ENCODE measurements at regions not wholly inside any gene's neighbourhood (a gene's known extent, or its start where the extent isn't known, plus 50 kb on each side); places are given as distances from the start of the nearest gene placed in this dataset.

DNA sequence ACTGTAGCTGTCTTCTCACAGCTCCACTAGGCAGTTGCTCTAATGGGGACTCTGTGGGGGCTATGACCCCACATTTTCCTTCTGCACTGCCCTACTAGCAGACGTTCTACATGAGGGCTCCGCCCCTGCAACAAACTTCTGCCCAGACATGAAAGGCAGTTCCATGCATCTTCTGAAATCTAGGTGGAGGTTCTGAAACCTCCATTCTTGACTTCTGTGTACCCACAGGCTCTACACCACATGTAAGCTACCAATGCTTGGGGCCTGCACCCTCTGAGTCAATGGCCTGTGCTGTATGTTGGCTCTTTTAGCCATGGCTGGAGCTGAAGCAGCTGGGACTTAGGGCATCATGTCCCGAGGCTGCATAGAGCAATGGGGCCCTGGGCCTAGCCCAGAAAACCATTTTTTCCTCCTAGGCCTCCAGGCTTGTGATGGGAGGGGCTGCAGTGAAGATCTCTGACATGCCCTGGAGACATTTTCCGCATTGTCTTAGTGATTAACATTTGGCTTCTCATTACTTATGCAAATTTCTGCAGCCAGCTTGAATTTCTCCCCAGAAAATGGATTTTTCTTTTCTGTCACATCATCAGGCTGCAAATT, 123.0 kb downstream of the MYCN start:
- no peak for ATAC-seq
- no peaks in the 10 kb centered on the region for H3K4me1 Mint-ChIP-seq (ENCODE audit: low read depth in 2 of 2)
- H3K36me3 Mint-ChIP-seq = peaks cover 7% of the 10 kb centered on the region
- no peak for DNase-seq (ENCODE audit: low spot score)
- H3K9me3 Mint-ChIP-seq = no peaks in the 10 kb centered on the region
- peaks cover 0 to 2% of the 10 kb centered on the region in 2 donors for H3K27me3 Mint-ChIP-seq
- H3K4me3 Mint-ChIP-seq = no peak overlapping the region
- no peak overlapping the region for H3K27ac Mint-ChIP-seq

GRCh38 chr2:16062471-16063250, 122.3 kb downstream of the MYCN start:
- Mint-ChIP-seq H3K9me3 (no peaks in the 10 kb centered on the region), H3K27me3 (peaks cover 0 to 2% of the 10 kb centered on the region in 2 donors), H3K4me3 (no peak overlapping the region), H3K36me3 (peaks cover 7% of the 10 kb centered on the region), H3K27ac (no peak overlapping the region), H3K4me1 (ENCODE audit: low read depth in 2 of 2) (no peaks in the 10 kb centered on the region)
- no peak for ATAC-seq
- DNase-seq (ENCODE audit: low spot score) = no peak

DNA sequence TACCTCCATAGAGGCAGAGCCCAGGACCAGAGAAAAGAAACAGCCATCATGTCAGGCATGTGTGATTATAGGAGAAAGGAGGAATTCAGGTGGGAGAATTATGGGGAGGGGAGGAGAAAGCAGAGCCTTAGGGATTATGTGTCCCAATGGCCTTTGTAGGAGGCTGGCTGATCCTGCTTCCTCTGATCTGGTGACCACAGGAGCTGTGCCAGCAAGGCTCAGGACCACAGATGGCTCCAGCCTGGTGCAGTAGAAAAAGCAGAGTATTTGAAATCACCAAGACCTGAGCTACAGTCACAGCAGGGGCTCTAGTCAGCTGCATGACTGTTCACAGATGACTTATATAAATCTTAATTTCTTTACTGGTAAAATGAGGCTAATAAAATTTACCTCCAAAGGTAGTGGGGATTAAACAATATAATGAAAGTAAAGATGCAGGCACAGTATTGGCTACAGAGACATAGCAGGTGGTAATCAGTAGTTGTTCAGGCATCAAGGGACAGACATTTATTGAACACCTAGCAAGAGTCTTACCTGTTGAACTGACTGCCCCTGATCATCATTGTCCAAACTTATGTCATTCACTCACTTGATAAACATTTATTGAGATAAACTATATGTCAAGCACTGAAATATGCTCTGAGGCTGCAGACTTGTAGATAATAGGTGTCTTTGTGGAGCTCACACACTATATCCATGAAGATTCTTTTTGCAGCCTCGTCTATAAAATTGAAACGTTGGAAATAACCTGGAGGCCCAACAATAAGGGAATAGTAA, 121.3 kb downstream of the MYCN start:
- H3K27ac Mint-ChIP-seq = no peak overlapping the region
- no peak for DNase-seq (ENCODE audit: low spot score)
- no peak overlapping the region for H3K4me3 Mint-ChIP-seq
- H3K9me3 Mint-ChIP-seq = no peaks in the 10 kb centered on the region
- peaks cover 0 to 3% of the 10 kb centered on the region in 2 donors for H3K4me1 Mint-ChIP-seq (ENCODE audit: low read depth in 2 of 2)
- peaks cover 7% of the 10 kb centered on the region for H3K36me3 Mint-ChIP-seq
- peaks cover 0 to 5% of the 10 kb centered on the region in 2 donors for H3K27me3 Mint-ChIP-seq
- no peak for ATAC-seq

GRCh38 chr2:16060936-16061338, 120.6 kb downstream of the MYCN start:
- H3K27me3 Mint-ChIP-seq = peaks cover 0 to 5% of the 10 kb centered on the region in 2 donors
- H3K4me1 Mint-ChIP-seq (ENCODE audit: low read depth in 2 of 2) = peaks cover 0 to 3% of the 10 kb centered on the region in 2 donors
- H3K4me3 Mint-ChIP-seq = no peak overlapping the region
- H3K9me3 Mint-ChIP-seq = no peaks in the 10 kb centered on the region
- no peak for ATAC-seq
- H3K36me3 Mint-ChIP-seq = peaks cover 7% of the 10 kb centered on the region
- DNase-seq (ENCODE audit: low spot score) = no peak
- no peak overlapping the region for H3K27ac Mint-ChIP-seq

DNA sequence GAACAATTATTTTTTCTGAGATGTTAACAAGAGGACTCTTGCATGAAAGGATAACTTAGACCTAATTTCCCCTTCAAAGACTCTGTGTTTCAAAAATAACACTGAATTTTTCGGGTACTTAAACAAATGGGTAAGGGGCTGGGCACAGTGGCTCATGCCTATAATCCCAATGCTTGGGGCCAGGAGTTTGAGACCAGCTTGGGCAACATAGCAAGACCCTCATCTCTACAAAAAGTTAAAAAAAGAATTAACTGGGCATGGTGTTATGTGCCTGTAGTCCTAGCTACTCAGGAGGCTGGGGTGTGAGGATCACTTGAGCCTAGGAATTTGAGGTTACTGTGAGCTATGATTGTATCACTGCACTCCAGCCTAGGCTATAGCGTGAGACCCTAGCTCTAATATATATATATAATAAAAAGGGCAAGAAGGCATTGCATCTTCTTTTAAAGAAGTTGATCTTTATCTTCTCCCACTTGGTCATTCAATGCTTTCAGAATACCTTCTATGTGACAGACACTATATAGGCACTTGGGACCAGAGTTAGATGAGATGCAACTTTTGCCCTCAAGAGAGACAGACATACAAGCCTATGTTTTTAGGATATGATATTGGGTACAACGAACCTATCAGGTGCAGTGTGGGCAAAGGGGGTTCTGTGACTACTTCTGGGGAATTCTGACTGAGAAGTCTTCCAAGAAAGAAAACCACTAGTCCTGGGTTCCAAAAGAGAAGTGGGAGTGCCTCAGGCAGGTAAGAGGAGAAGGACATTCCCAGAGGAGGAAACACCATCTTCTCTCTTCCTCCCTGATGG, 120.0 kb downstream of the MYCN start:
- Mint-ChIP-seq H3K4me3 (no peak overlapping the region), H3K4me1 (ENCODE audit: low read depth in 2 of 2) (peaks cover 0 to 3% of the 10 kb centered on the region in 2 donors), H3K27me3 (peaks cover 0 to 5% of the 10 kb centered on the region in 2 donors), H3K27ac (no peak overlapping the region), H3K36me3 (peaks cover 7% of the 10 kb centered on the region), H3K9me3 (no peaks in the 10 kb centered on the region)
- ATAC-seq (no peak), DNase-seq (ENCODE audit: low spot score) (no peak)

- Mint-ChIP-seq H3K36me3 (peaks cover 7% of the 10 kb centered on the region), H3K9me3 (no peaks in the 10 kb centered on the region), H3K4me3 (no peak overlapping the region)
Measured at GRCh38 chr2:16059393-16060016, 119.2 kb downstream of the MYCN start.

DNA sequence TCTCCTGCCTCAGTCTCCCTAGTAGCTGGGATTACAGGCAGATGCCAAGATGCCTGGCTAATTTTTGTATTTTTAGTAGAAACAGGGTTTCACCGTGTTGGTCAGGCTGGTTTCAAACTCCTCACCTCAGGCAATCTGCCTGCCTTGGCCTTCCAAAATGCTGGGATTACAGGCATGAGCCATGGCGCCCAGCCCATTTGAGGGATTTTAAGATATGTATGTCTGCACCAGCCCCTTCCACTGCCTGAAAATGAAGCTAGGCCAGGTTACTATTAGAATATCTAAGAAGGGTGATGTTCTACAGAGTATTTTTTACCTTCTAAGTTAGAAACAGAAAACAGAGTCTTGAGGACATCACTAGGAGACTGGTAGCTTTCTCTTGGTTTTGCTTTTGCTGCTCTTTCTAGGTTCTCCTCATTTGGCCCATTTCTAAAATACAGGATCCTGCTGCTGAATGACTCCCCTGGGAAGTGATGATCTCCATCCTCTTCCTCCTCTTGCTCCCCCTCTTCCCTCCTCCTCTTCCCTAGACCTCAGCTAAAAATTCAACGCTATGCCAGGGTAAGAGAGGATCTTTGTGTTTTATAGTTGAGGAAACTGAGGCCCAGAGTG, 118.5 kb downstream of the MYCN start:
- no peak for ATAC-seq
- no peak for DNase-seq (ENCODE audit: low spot score)
- peaks cover 0 to 5% of the 10 kb centered on the region in 2 donors for H3K27me3 Mint-ChIP-seq
- H3K4me3 Mint-ChIP-seq = no peak overlapping the region
- H3K27ac Mint-ChIP-seq = no peak overlapping the region
- H3K36me3 Mint-ChIP-seq = peaks cover 3% of the 10 kb centered on the region
- H3K4me1 Mint-ChIP-seq (ENCODE audit: low read depth in 2 of 2) = peaks cover 0 to 3% of the 10 kb centered on the region in 2 donors
- H3K9me3 Mint-ChIP-seq = no peaks in the 10 kb centered on the region

More at GRCh38 chr2:16059393-16060016, 119.2 kb downstream of the MYCN start:
- no peak for DNase-seq (ENCODE audit: low spot score)
- H3K27me3 Mint-ChIP-seq = peaks cover 0 to 5% of the 10 kb centered on the region in 2 donors
- ATAC-seq = no peak
- H3K4me1 Mint-ChIP-seq (ENCODE audit: low read depth in 2 of 2) = peaks cover 0 to 3% of the 10 kb centered on the region in 2 donors
- H3K27ac Mint-ChIP-seq = no peak overlapping the region

GRCh38 chr2:16058256-16058655, 117.9 kb downstream of the MYCN start:
- no peak for DNase-seq (ENCODE audit: low spot score)
- Mint-ChIP-seq H3K36me3 (no peaks in the 10 kb centered on the region), H3K27ac (no peak overlapping the region), H3K27me3 (peaks cover 0 to 5% of the 10 kb centered on the region in 2 donors), H3K4me1 (ENCODE audit: low read depth in 2 of 2) (peaks cover 0 to 3% of the 10 kb centered on the region in 2 donors), H3K4me3 (no peak overlapping the region), H3K9me3 (no peaks in the 10 kb centered on the region)
- no peak for ATAC-seq

- H3K36me3 Mint-ChIP-seq = no peaks in the 10 kb centered on the region
- peaks cover 0 to 3% of the 10 kb centered on the region in 2 donors for H3K4me1 Mint-ChIP-seq (ENCODE audit: low read depth in 2 of 2)
- no peak overlapping the region for H3K4me3 Mint-ChIP-seq
- no peaks in the 10 kb centered on the region for H3K9me3 Mint-ChIP-seq
- H3K27me3 Mint-ChIP-seq = peaks cover 0 to 5% of the 10 kb centered on the region in 2 donors
- DNase-seq (ENCODE audit: low spot score) (no peak), ATAC-seq (peak in 1 of 2 donors; percentile 11)
- H3K27ac Mint-ChIP-seq = no peak overlapping the region
Measured at GRCh38 chr2:16057661-16058060, 117.3 kb downstream of the MYCN start.

DNA sequence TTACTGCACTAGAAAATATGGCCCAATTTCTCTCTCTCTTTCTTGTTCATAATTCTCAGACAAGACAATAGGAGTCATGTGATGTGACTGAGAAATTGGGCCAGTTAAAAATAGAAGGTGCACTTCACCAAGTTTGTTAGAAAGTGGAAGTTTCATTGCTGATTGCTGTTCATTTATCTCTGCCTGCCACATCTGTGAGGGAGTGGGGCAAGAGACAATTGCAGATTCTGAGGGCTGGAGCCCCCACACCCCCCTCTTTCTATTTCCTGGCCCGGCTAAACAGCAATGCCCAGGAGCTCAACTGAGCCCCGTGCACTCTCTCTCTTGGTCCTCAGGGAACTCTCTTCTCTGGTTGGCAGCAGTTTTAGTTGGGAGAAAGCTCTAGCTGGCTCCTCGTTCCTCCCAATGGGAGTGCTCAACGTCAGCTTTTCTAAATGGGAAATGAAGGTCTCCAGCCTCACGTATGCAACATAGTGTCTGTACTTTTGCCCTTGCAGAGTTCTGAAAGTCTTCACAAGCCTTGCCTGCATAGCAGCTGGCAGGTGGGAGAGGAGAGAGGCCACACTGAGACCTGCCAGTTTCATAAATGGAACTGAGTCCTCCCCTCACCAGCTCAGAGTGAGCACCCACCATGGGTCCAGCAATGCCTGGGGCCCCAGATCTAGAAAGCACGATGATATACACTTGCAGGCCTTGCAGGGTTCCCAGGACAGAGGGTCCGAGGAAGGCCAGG, 115.7 kb downstream of the MYCN start:
- Mint-ChIP-seq H3K36me3 (no peaks in the 10 kb centered on the region), H3K4me3 (no peak overlapping the region), H3K27ac (no peak overlapping the region), H3K4me1 (ENCODE audit: low read depth in 2 of 2) (peaks cover 0 to 3% of the 10 kb centered on the region in 2 donors), H3K27me3 (peaks cover 0 to 2% of the 10 kb centered on the region in 2 donors), H3K9me3 (no peaks in the 10 kb centered on the region)
- peak in 1 of 2 donors; percentile 34 for ATAC-seq
- DNase-seq (ENCODE audit: low spot score) = no peak

DNA sequence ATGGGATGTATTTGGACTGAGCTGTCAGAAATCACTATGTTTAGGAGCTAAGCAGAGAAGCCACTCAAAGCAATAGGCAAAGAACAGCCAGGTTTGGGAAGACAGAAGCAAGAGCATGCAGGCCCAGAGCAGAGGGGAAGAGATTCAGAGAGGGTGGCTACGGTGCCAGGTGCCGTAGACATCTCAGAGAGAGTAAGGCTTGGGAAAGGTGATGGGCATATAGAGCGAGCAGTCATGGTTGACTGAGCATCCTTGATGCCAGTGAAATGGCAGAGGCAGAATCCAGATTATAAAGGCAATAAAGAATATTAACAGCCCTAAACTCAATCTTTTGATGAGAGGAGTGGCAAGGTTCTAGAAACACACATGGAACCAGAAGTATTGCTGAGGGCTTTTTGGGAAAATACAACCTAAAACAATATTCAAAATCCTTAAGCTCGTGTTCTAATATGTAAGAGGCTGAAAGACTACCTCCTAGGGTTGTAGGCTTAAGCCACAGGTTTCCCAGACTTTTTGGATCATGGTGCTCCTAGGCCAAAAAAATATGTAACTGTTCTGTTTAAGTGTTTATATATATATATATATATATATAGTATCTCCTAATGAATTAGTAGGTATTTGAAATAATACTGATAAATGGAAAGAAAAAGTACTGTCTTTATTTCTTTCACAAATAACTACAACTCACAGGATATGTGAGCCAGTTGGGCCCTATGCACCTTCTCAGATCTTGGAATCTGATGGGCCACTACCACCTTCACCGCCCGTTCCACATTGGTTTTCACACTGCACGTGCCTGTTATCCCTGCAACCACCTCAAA, 113.3 kb downstream of the MYCN start:
- H3K4me3 Mint-ChIP-seq = no peak overlapping the region
- H3K27me3 Mint-ChIP-seq = peaks cover 0 to 6% of the 10 kb centered on the region in 2 donors

More for the DNA sequence above, 113.3 kb downstream of the MYCN start:
- Mint-ChIP-seq H3K4me1 (ENCODE audit: low read depth in 2 of 2) (peaks cover 0 to 3% of the 10 kb centered on the region in 2 donors), H3K9me3 (no peaks in the 10 kb centered on the region), H3K36me3 (no peaks in the 10 kb centered on the region), H3K27ac (no peak overlapping the region)
- ATAC-seq = no peak
- DNase-seq (ENCODE audit: low spot score) = no peak
